ENCODE measurements at regions not wholly inside any gene's neighbourhood (a gene's known extent, or its start where the extent isn't known, plus 50 kb on each side); places are given as distances from the start of the nearest gene placed in this dataset.

- TF ChIP-seq CTCF (IDR thresholded peaks at IDR 0.05) = no peak
- TF ChIP-seq POLR2A (IDR thresholded peaks at IDR 0.05) = no peak
Observed at GRCh38 chr2:63678551-63678950, 89.8 kb downstream of the MDH1 start.

Measured in esophagus squamous epithelium (tissue), 4 donors.